BLaER1 treated with 17β-estradiol and CSF1 and Interleukin-3, amounts not matched to agents 10 nM and 100 nM (cell line): ENCODE measurements at regions not wholly inside any gene's neighbourhood (a gene's known extent, or its start where the extent isn't known, plus 50 kb on each side); places are given as distances from the start of the nearest gene placed in this dataset.
"Not testable (repeated sequence)": the region's sequence is repeated elsewhere in the genome, so short reads cannot be mapped to it uniquely, and the experiment has no call there.

Experiments
- H3K27ac ChIP-seq, 11 experiments: shearing (Covaris generic); formaldehyde crosslinking; 2 replicates each; pipeline ENCODE4 v1.8.1; 2022
- H3K27me3 ChIP-seq, 11 experiments: shearing (Covaris generic); formaldehyde crosslinking; 2 replicates each; pipeline ENCODE4 v1.8.1; 2022
- H3K36me3 ChIP-seq, 11 experiments: shearing (Covaris generic); formaldehyde crosslinking; 2 replicates each; pipeline ENCODE4 v1.8.1; 2022
- H3K4me1 ChIP-seq, 10 experiments: shearing (Covaris generic); formaldehyde crosslinking; 2 replicates each; pipeline ENCODE4 v1.8.1; 2022
- H3K4me2 ChIP-seq, 11 experiments: shearing (Covaris generic); formaldehyde crosslinking; 2 replicates each; pipeline ENCODE4 v1.8.1; 2022
- H3K4me3 ChIP-seq, 10 experiments: shearing (Covaris generic); formaldehyde crosslinking; 2 replicates each; pipeline ENCODE4 v1.8.1; 2022
- H3K9ac ChIP-seq, 11 experiments: shearing (Covaris generic); formaldehyde crosslinking; 2 replicates each; pipeline ENCODE4 v1.8.1; 2022
- H3K9me3 ChIP-seq, 11 experiments: shearing (Covaris generic); formaldehyde crosslinking; replicated peaks in 1 of 11; 2 replicates each; pipeline ENCODE4 v1.8.1; 2022
- H4K20me1 ChIP-seq, 11 experiments: shearing (Covaris generic); formaldehyde crosslinking; 2 replicates each; pipeline ENCODE4 v1.8.1; 2022
- Cebpa-rat ChIP-seq, 11 experiments: shearing (Covaris generic); IDR thresholded peaks; 2 replicates each; pipeline ENCODE4 v1.8.1; 2022

- Histone ChIP-seq H3K4me2 (no peak overlapping the region), H3K9ac (no peak overlapping the region)
- TF ChIP-seq Cebpa-rat (IDR thresholded peaks at IDR 0.05): no peak
Measured at GRCh38 chr4:30160140-30160539, 560.0 kb upstream of the PCDH7 start.

GRCh38 chr4:30172416-30172815, 547.8 kb upstream of the PCDH7 start:
- H3K4me1 ChIP-seq: no peaks in the 10 kb centered on the region
- no peak for TF ChIP-seq Cebpa-rat (IDR thresholded peaks at IDR 0.05)
- H3K27ac ChIP-seq: no peak overlapping the region
- no peak overlapping the region for H3K4me3 ChIP-seq
- H3K9me3 ChIP-seq: no peaks in the 10 kb centered on the region
- no peaks in the 10 kb centered on the region for H4K20me1 ChIP-seq
- H3K4me2 ChIP-seq: no peak overlapping the region
- H3K9ac ChIP-seq: no peak overlapping the region
- no peaks in the 10 kb centered on the region for H3K36me3 ChIP-seq
- no peaks in the 10 kb centered on the region for H3K27me3 ChIP-seq

More at GRCh38 chr4:30160140-30160539, 560.0 kb upstream of the PCDH7 start:
- H3K36me3 ChIP-seq: no peaks in the 10 kb centered on the region
- no peak overlapping the region for H3K4me3 ChIP-seq
- H3K4me1 ChIP-seq: no peaks in the 10 kb centered on the region
- H3K27me3 ChIP-seq: no peaks in the 10 kb centered on the region
- no peaks in the 10 kb centered on the region for H4K20me1 ChIP-seq
- H3K27ac ChIP-seq: no peak overlapping the region
- no peaks in the 10 kb centered on the region for H3K9me3 ChIP-seq

GRCh38 chr4:30181512-30181911, 538.7 kb upstream of the PCDH7 start:
- no peaks in the 10 kb centered on the region for H3K36me3 ChIP-seq
- H4K20me1 ChIP-seq: no peaks in the 10 kb centered on the region
- no peaks in the 10 kb centered on the region for H3K9me3 ChIP-seq
- H3K4me1 ChIP-seq: peaks cover 0 to 11% (median 0%) of the 10 kb centered on the region in 10 experiments; a peak in 3 of 20 replicates
- no peak for TF ChIP-seq Cebpa-rat (IDR thresholded peaks at IDR 0.05)
- no peaks in the 10 kb centered on the region for H3K27me3 ChIP-seq
- no peak overlapping the region for H3K9ac ChIP-seq
- no peak overlapping the region for H3K4me2 ChIP-seq
- no peak overlapping the region for H3K27ac ChIP-seq
- no peak overlapping the region for H3K4me3 ChIP-seq

GRCh38 chr4:30181918-30182317, 538.3 kb upstream of the PCDH7 start:
- Histone ChIP-seq H3K4me1 (peaks cover 0 to 11% (median 0%) of the 10 kb centered on the region in 10 experiments; a peak in 3 of 20 replicates), H3K4me2 (peak overlapping the region in 3 of 11 experiments; percentile 11 to 32 (median 21); a peak in 3 of 22 replicates), H3K9ac (no peak overlapping the region), H4K20me1 (no peaks in the 10 kb centered on the region), H3K27me3 (no peaks in the 10 kb centered on the region), H3K36me3 (no peaks in the 10 kb centered on the region), H3K4me3 (no peak overlapping the region), H3K27ac (no peak overlapping the region), H3K9me3 (no peaks in the 10 kb centered on the region)
- no peak for TF ChIP-seq Cebpa-rat (IDR thresholded peaks at IDR 0.05)

- H3K4me2 ChIP-seq: no peak overlapping the region
- no peaks in the 10 kb centered on the region for H3K9me3 ChIP-seq
Measured at GRCh38 chr4:30182786-30183185, 537.4 kb upstream of the PCDH7 start.

GRCh38 chr4:30191902-30192301, 528.3 kb upstream of the PCDH7 start:
- Histone ChIP-seq H3K27ac (no peak overlapping the region), H4K20me1 (no peaks in the 10 kb centered on the region), H3K4me1 (no peaks in the 10 kb centered on the region), H3K36me3 (no peaks in the 10 kb centered on the region), H3K4me2 (no peak overlapping the region), H3K27me3 (no peaks in the 10 kb centered on the region), H3K4me3 (no peak overlapping the region), H3K9ac (no peak overlapping the region), H3K9me3 (no peaks in the 10 kb centered on the region)
- TF ChIP-seq Cebpa-rat (IDR thresholded peaks at IDR 0.05): no peak

More at GRCh38 chr4:30182786-30183185, 537.4 kb upstream of the PCDH7 start:
- Histone ChIP-seq H3K36me3 (no peaks in the 10 kb centered on the region), H4K20me1 (no peaks in the 10 kb centered on the region), H3K27ac (no peak overlapping the region), H3K4me3 (no peak overlapping the region), H3K27me3 (no peaks in the 10 kb centered on the region), H3K9ac (no peak overlapping the region), H3K4me1 (peaks cover 0 to 11% (median 0%) of the 10 kb centered on the region in 10 experiments; a peak in 3 of 20 replicates)
- TF ChIP-seq Cebpa-rat (IDR thresholded peaks at IDR 0.05): no peak

GRCh38 chr4:30207389-30207788, 512.8 kb upstream of the PCDH7 start:
- no peak for TF ChIP-seq Cebpa-rat (IDR thresholded peaks at IDR 0.05)
- Histone ChIP-seq H3K9ac (no peak overlapping the region), H3K36me3 (no peaks in the 10 kb centered on the region), H3K9me3 (peaks cover 0 to 7% (median 0%) of the 10 kb centered on the region in 11 experiments; a peak in 7 of 22 replicates), H3K4me3 (no peak overlapping the region), H3K4me2 (no peak overlapping the region), H3K4me1 (no peaks in the 10 kb centered on the region), H3K27ac (no peak overlapping the region), H4K20me1 (no peaks in the 10 kb centered on the region), H3K27me3 (no peaks in the 10 kb centered on the region)

- Histone ChIP-seq H3K27me3 (no peaks in the 10 kb centered on the region), H3K4me1 (no peaks in the 10 kb centered on the region), H3K9me3 (no peaks in the 10 kb centered on the region), H3K27ac (no peak overlapping the region), H3K4me3 (no peak overlapping the region), H3K9ac (no peak overlapping the region), H3K4me2 (no peak overlapping the region), H3K36me3 (no peaks in the 10 kb centered on the region), H4K20me1 (no peaks in the 10 kb centered on the region)
- no peak for TF ChIP-seq Cebpa-rat (IDR thresholded peaks at IDR 0.05)
Measured at GRCh38 chr4:30208731-30209435, 511.3 kb upstream of the PCDH7 start.

GRCh38 chr4:30215973-30216372, 504.2 kb upstream of the PCDH7 start:
- not testable (repeated sequence) for H3K4me3 ChIP-seq, H3K27ac ChIP-seq, H3K9ac ChIP-seq, H3K27me3 ChIP-seq, H3K4me1 ChIP-seq, H4K20me1 ChIP-seq, H3K4me2 ChIP-seq, H3K36me3 ChIP-seq
- H3K9me3 ChIP-seq: peaks cover 8 to 27% (median 19%) of the 10 kb centered on the region in 11 experiments; a peak in 20 of 22 replicates

GRCh38 chr4:30245140-30245539, 475.0 kb upstream of the PCDH7 start:
- H3K9me3 ChIP-seq: peaks cover 0 to 37% (median 7%) of the 10 kb centered on the region in 11 experiments; a peak in 10 of 22 replicates
- H3K4me2 ChIP-seq: peak overlapping the region in 2 of 11 experiments; percentile 15 to 48; a peak in 4 of 22 replicates
- TF ChIP-seq Cebpa-rat (IDR thresholded peaks at IDR 0.05): no peak
- no peak overlapping the region for H3K4me3 ChIP-seq
- H3K4me1 ChIP-seq: peaks cover 0 to 12% (median 0%) of the 10 kb centered on the region in 10 experiments; a peak in 6 of 20 replicates
- no peak overlapping the region; a peak in 1 of 22 replicates for H3K27ac ChIP-seq
- no peaks in the 10 kb centered on the region for H3K36me3 ChIP-seq
- no peaks in the 10 kb centered on the region for H4K20me1 ChIP-seq
- H3K27me3 ChIP-seq: no peaks in the 10 kb centered on the region
- H3K9ac ChIP-seq: no peak overlapping the region
